ENCODE measurements at regions not wholly inside any gene's neighbourhood (a gene's known extent, or its start where the extent isn't known, plus 50 kb on each side); places are given as distances from the start of the nearest gene placed in this dataset.

GRCh38 chr13:32852526-32852925, 163.7 kb upstream of the KL start:
- TF ChIP-seq POLR2AphosphoS5 (IDR thresholded peaks at IDR 0.05; ENCODE audit: borderline replicate concordance, low read depth, low read length) (no peak), EZH2 (IDR thresholded peaks at IDR 0.05) (no peak)
